H1 (cell line): ENCODE measurements at regions not wholly inside any gene's neighbourhood (a gene's known extent, or its start where the extent isn't known, plus 50 kb on each side); places are given as distances from the start of the nearest gene placed in this dataset.

Source experiments
- CTCF ChIA-PET: fragments of 300-600 bp; sonication (Branson Sonifier 250); formaldehyde crosslinking; loops from one replicate; lab custom pipeline; 2021; ENCODE audit not compliant: partially characterized antibody; lab: Charles Lee
- POLR2A ChIA-PET: fragments of 300-600 bp; sonication (Branson Sonifier 250); formaldehyde crosslinking; loops from one replicate; lab custom pipeline; 2021; ENCODE audit warnings: inconsistent platforms; ENCODE audit not compliant: partially characterized antibody; lab: Charles Lee
- DNase-seq, 2 experiments: peaks; one replicate each; pipeline versions ENCODE4 v3.0.0 to v3.0.0-alpha.2; 2010 to 2022; ENCODE audit warnings: low spot score in 2 of 2, low read depth in 1 of 2, mixed read lengths in 1 of 2
- FAIRE-seq: peaks from 2 replicates; lab custom pipeline; 2011; peaks lifted over from hg19 to GRCh38; lab: Jason Lieb, UNC
- H2AFZ ChIP-seq: 2 replicates; pipeline ENCODE4 v1.8.1; 2012; ENCODE audit warnings: low read length, inconsistent platforms
- H2AK5ac ChIP-seq: 2 replicates; pipeline ENCODE4 v1.6.1; 2013; ENCODE audit warnings: low read depth, low read length
- H2BK120ac ChIP-seq: replicated peaks from 2 replicates; pipeline ENCODE3; 2013; ENCODE audit warnings: low read depth, low read length, inconsistent platforms
- H2BK12ac ChIP-seq: 2 replicates; pipeline ENCODE4 v1.6.1; 2013; ENCODE audit warnings: low read depth, low read length
- H2BK15ac ChIP-seq: 2 replicates; pipeline ENCODE4 v1.6.1; 2013; ENCODE audit warnings: low read length
- H2BK20ac ChIP-seq: 2 replicates; pipeline ENCODE4 v1.6.1; 2013; ENCODE audit warnings: low read length
- H2BK5ac ChIP-seq: 2 replicates; pipeline ENCODE4 v1.6.1; 2013; ENCODE audit warnings: low read depth, low read length
- H3K14ac ChIP-seq: 2 replicates; pipeline ENCODE4 v1.6.1; 2013; ENCODE audit warnings: inconsistent platforms; ENCODE audit not compliant: insufficient read length
- H3K18ac ChIP-seq: 2 replicates; pipeline ENCODE4 v1.6.1; 2013; ENCODE audit warnings: low read length; ENCODE audit errors: extremely low read depth
- H3K23ac ChIP-seq: 2 replicates; pipeline ENCODE4 v1.6.1; 2013; ENCODE audit warnings: inconsistent platforms; ENCODE audit not compliant: insufficient read length
- H3K23me2 ChIP-seq: 2 replicates; pipeline ENCODE4 v1.6.1; 2013; ENCODE audit warnings: low read depth, low read length
- H3K27ac ChIP-seq: 2 replicates; pipeline ENCODE4 v1.6.1; 2011; ENCODE audit warnings: low read depth, low read length, inconsistent platforms
- H3K27me3 ChIP-seq, 4 experiments: replicated peaks in 1 of 4; 1 replicate in 1 of 4; 2 replicates in 3 of 4; pipeline versions ENCODE4 v1.6.1 to v1.8.1; 2011 to 2013; ENCODE audit warnings: low read length in 3 of 4, mild to moderate bottlenecking in 3 of 4, inconsistent platforms in 2 of 4, mixed read lengths in 2 of 4, moderate library complexity in 1 of 4; ENCODE audit not compliant: control insufficient read depth in 3 of 4, insufficient read depth in 3 of 4; ENCODE audit errors: extremely low read depth in 1 of 4
- H3K36me3 ChIP-seq, 4 experiments: 2 replicates each; pipeline versions ENCODE4 v1.6.1 to v1.8.1; 2011 to 2013; ENCODE audit warnings: mild to moderate bottlenecking in 4 of 4, low read length in 3 of 4, moderate library complexity in 2 of 4, control low read depth in 1 of 4, inconsistent platforms in 1 of 4; ENCODE audit not compliant: insufficient read depth in 4 of 4, control insufficient read depth in 2 of 4
- H3K4ac ChIP-seq: replicated peaks from 2 replicates; pipeline ENCODE3; 2013; ENCODE audit warnings: low read length, low read depth, mixed read lengths, inconsistent platforms; ENCODE audit not compliant: insufficient read length
- H3K4me1 ChIP-seq, 4 experiments: replicated peaks in 1 of 4; 1 replicate in 1 of 4; 2 replicates in 3 of 4; pipeline versions ENCODE4 v1.6.1 to v1.8.1; 2011 to 2013; ENCODE audit warnings: low read length in 3 of 4, inconsistent platforms in 2 of 4, mixed read lengths in 1 of 4; ENCODE audit not compliant: insufficient read depth in 4 of 4, control insufficient read depth in 3 of 4
- H3K4me2 ChIP-seq, 2 experiments: 2 replicates each; pipeline versions ENCODE4 v1.6.1 to v1.8.1; 2011 to 2013; ENCODE audit warnings: low read depth in 2 of 2, low read length in 2 of 2, control low read depth in 1 of 2, inconsistent platforms in 1 of 2, mild to moderate bottlenecking in 1 of 2; ENCODE audit not compliant: insufficient read depth in 1 of 2
- H3K4me3 ChIP-seq, 4 experiments: fragments of 200-600, 300-600 bp in 1 of 4; sonication (generic), shearing (Covaris generic), sonication (Bioruptor Twin) in 1 of 4; 2 replicates each; pipeline versions ENCODE4 v1.5.1 to v1.8.1; 2011 to 2016; ENCODE audit warnings: low read length in 4 of 4, low read depth in 3 of 4, control low read depth in 2 of 4, inconsistent platforms in 2 of 4, mild to moderate bottlenecking in 2 of 4, mixed read lengths in 1 of 4, moderate library complexity in 1 of 4; ENCODE audit not compliant: insufficient read depth in 2 of 4; ENCODE audit errors: extremely low read depth in 1 of 4
- H3K56ac ChIP-seq: replicated peaks from 2 replicates; pipeline ENCODE3; 2013; ENCODE audit warnings: low read depth, mild to moderate bottlenecking, mixed read lengths, low read length, inconsistent platforms; ENCODE audit not compliant: insufficient read length
- H3K79me1 ChIP-seq: 2 replicates; pipeline ENCODE4 v1.6.1; 2013; ENCODE audit warnings: low read depth, low read length, control low read depth
- H3K79me2 ChIP-seq, 2 experiments: 2 replicates each; pipeline versions ENCODE4 v1.6.1 to v1.8.1; 2012 to 2013; ENCODE audit warnings: low read length in 2 of 2, mild to moderate bottlenecking in 2 of 2, inconsistent platforms in 1 of 2; ENCODE audit not compliant: insufficient read depth in 2 of 2, control insufficient read depth in 1 of 2
- H3K9ac ChIP-seq, 4 experiments: replicated peaks in 1 of 4; 1 replicate in 1 of 4; 2 replicates in 3 of 4; pipeline versions ENCODE4 v1.6.1 to v1.8.1; 2011 to 2013; ENCODE audit warnings: low read depth in 3 of 4, low read length in 3 of 4, control low read depth in 2 of 4, mild to moderate bottlenecking in 2 of 4, moderate library complexity in 2 of 4, inconsistent platforms in 1 of 4; ENCODE audit errors: extremely low read depth in 1 of 4
- H3K9me3 ChIP-seq, 2 experiments: 2 replicates each; pipeline versions ENCODE4 v1.6.1 to v1.8.1; 2012 to 2013; ENCODE audit warnings: mild to moderate bottlenecking in 2 of 2, moderate library complexity in 2 of 2, control low read depth in 1 of 2, inconsistent platforms in 1 of 2, low read depth in 1 of 2, low read length in 1 of 2, mixed read lengths in 1 of 2; ENCODE audit not compliant: insufficient read depth in 2 of 2
- H4K20me1 ChIP-seq, 2 experiments: replicated peaks in 1 of 2; 2 replicates each; pipeline versions ENCODE3 to v1.8.1; 2011 to 2013; ENCODE audit warnings: inconsistent platforms in 2 of 2, low read length in 2 of 2, mild to moderate bottlenecking in 1 of 2; ENCODE audit not compliant: insufficient read depth in 2 of 2, control insufficient read depth in 1 of 2
- H4K5ac ChIP-seq: 2 replicates; pipeline ENCODE4 v1.6.1; 2013; ENCODE audit warnings: low read length, low read depth, mixed read lengths, inconsistent platforms; ENCODE audit not compliant: insufficient read length
- H4K8ac ChIP-seq: 2 replicates; pipeline ENCODE4 v1.8.0; 2013; ENCODE audit warnings: mild to moderate bottlenecking, moderate library complexity, low read length, inconsistent platforms; ENCODE audit not compliant: insufficient read depth; ENCODE audit errors: extremely low read depth
- H4K91ac ChIP-seq: replicated peaks from 2 replicates; pipeline ENCODE3; 2013; ENCODE audit warnings: low read length, mixed read lengths, inconsistent platforms; ENCODE audit not compliant: insufficient read length
- EP300 ChIP-seq, 2 experiments: IDR thresholded peaks; 1 replicate in 1 of 2; 2 replicates in 1 of 2; pipeline ENCODE4 v1.6.1; 2011 to 2012; ENCODE audit warnings: low read depth in 2 of 2, low read length in 2 of 2, mild to moderate bottlenecking in 2 of 2, borderline replicate concordance in 1 of 2, inconsistent platforms in 1 of 2, moderate library complexity in 1 of 2
- HDAC6 ChIP-seq: IDR thresholded peaks from one replicate; pipeline ENCODE4 v1.7.1; 2012; ENCODE audit warnings: low read depth, mild to moderate bottlenecking, inconsistent platforms, low read length, moderate library complexity
- NANOG ChIP-seq: IDR thresholded peaks from 2 replicates; pipeline ENCODE4 v1.6.1; 2011; ENCODE audit warnings: low read length, low read depth, mild to moderate bottlenecking, inconsistent platforms; ENCODE audit not compliant: insufficient read depth, poor library complexity, severe bottlenecking
- SRF ChIP-seq: IDR thresholded peaks from 2 replicates; pipeline ENCODE4 v1.6.1; 2011; ENCODE audit warnings: mild to moderate bottlenecking, low read depth, low read length, moderate library complexity
- WGBS, 2 experiments: shearing (Covaris generic) in 1 of 2; methylation state at CpG; one replicate each; pipeline versions ENCODE4 v1.1.6 to v1.1.7; 2013 to 2015; ENCODE audit warnings: low lambda C conversion rate in 2 of 2, mixed read lengths in 2 of 2, inconsistent platforms in 1 of 2, low coverage in 1 of 2, missing lambda C conversion rate in 1 of 2; ENCODE audit not compliant: insufficient replicate concordance in 2 of 2, insufficient coverage in 1 of 2, insufficient read length in 1 of 2; ENCODE audit errors: extremely low coverage in 1 of 2, missing lambda C conversion rate in 1 of 2; 5-methylcytosine and 5-hydroxymethylcytosine counted together

DNA sequence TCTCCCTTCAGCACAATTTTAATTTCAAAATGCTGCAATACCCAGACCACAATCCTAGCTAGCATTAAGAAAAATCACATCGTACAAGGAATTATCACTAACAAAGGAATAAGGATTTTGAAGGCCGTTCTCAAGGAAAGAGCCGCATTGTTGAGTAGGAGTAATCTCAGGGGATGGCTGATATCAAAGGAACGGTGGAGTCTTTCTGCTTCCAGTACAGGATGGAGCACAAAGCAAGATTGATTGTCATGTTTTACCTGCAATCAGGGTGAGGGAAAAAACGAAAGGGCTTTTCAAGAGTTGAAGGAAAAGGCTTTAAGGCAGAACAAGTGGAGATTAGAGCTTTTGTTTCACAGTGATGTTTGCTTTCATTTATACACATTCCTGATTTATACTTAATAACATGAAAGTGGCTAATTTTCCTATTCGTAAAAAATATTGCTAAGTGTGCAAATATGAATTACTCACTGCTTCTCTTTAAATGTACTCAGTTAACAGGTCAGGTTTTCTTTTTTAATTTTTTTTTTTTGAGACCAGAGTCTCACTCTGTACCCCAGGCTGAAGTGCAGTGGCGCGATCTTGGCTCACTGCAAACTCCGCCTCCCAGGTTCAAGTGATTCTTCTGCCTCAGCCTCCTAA is 207.0 kb downstream of the TRIML1 start:
- Histone ChIP-seq H3K56ac (no peak overlapping the region), H4K20me1 (no peaks in the 10 kb centered on the region), H3K79me2 (no peaks in the 10 kb centered on the region), H3K4ac (no peak overlapping the region), H3K14ac (no peak overlapping the region), H3K4me2 (no peak overlapping the region), H2AFZ (peak overlapping the region; percentile 74), H3K9ac (no peak overlapping the region), H3K23ac (no peak overlapping the region), H3K18ac (no peak overlapping the region), H4K8ac (no peak overlapping the region), H3K9me3 (no peaks in the 10 kb centered on the region), H3K36me3 (no peaks in the 10 kb centered on the region), H2AK5ac (no peak overlapping the region), H3K27ac (no peak overlapping the region), H3K27me3 (no peaks in the 10 kb centered on the region), H2BK120ac (no peak overlapping the region), H3K79me1 (no peaks in the 10 kb centered on the region), H3K4me1 (no peaks in the 10 kb centered on the region; a peak in 1 of 7 replicates), H2BK5ac (no peak overlapping the region), H2BK20ac (no peak overlapping the region), H2BK15ac (no peak overlapping the region), H3K4me3 (no peak overlapping the region), H4K5ac (no peak overlapping the region), H4K91ac (no peak overlapping the region), H3K23me2 (no peaks in the 10 kb centered on the region), H2BK12ac (no peak overlapping the region)
- TF ChIP-seq EP300 (IDR thresholded peaks at IDR 0.05; ENCODE audit: borderline replicate concordance in 1 of 2, low read depth in 2 of 2, low read length in 2 of 2): no peak
- no peak for TF ChIP-seq NANOG
- TF ChIP-seq HDAC6: no peak
- no peak for TF ChIP-seq SRF
- ChIA-PET CTCF (no interaction called here), POLR2A (no interaction called here)
- 90% methylated on average over 9 of the region's 9 CpGs; no CpG with 5 or more reads in 1 of the 2 experiments for WGBS, 2 experiments
- DNase-seq (no peak), FAIRE-seq (no peak)
